HG03571 (cell line): ENCODE measurements at regions not wholly inside any gene's neighbourhood (a gene's known extent, or its start where the extent isn't known, plus 50 kb on each side); places are given as distances from the start of the nearest gene placed in this dataset.
"Not testable (repeated sequence)": the region's sequence is repeated elsewhere in the genome, so short reads cannot be mapped to it uniquely, and the experiment has no call there.

Source experiments
- ATAC-seq: cut with Tn5 transposase; IDR thresholded peaks from one replicate; pipeline ENCODE4 v1.9.1; 2021; ENCODE audit not compliant: unreplicated experiment

DNA sequence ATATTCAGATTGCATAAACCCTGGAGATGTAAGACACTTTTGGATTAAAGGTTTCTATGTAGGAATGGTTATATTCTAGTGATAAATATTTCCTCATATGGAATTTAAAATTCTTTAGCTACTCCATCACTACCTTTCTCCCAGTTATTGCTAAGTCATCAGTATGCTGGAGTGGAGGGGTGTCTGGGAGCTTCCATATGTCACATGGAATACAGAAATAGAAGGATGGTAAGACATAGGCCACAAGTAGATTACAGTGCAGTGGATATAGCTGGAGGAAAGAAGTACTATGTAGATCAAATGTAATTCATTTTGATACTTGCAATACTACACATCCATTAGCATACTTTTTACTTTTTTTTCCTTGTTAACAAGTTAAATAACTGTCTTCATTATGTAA, 428.4 kb downstream of the ARL4A start:
- no peak for ATAC-seq

- ATAC-seq, result no peak
These were observed 429.7 kb downstream of the ARL4A start for GRCh38 chr7:13117103-13117502.

- no peak for ATAC-seq
These were observed 430.2 kb downstream of the ARL4A start for GRCh38 chr7:13117592-13117991.

DNA sequence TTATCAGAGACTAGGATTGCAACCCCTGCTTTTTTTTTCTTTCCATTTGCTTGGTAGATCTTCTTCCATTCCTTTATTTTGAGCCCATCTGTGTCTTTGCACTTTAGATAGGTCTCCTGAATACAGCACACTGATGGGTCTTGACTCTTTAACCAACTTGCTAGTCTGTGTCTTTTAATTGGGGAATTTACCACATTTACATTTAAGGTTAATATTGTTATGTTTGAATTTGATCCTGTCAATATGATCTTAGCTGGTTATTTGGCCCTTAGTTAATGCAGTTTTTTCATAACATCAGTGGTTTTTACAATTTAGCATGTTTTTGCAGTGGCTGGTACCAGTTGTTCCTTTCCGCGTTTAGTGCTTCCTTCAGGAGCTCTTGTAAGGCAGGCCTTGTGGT, 437.2 kb downstream of the ARL4A start:
- not testable (repeated sequence) for ATAC-seq

DNA sequence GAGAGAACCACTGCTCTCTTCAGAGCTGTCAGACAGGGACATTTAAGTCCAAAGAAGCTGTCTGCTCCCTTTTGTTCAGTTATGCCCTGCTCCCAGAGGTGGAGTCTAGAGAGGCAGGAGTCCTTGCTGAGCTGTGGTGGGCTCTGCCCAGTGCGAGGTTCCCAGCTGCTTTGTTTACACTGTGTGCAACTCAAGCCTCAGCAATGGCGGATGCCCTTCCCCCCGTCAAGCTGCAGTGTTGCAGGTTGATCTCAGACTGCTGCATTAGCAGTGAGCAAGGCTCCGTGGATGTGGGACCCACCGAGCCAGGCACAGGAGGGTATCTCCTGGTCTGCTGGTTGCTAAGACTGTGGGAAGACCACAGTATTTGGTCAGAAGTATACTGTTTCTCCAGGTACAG, 438.9 kb downstream of the ARL4A start:
- no peak for ATAC-seq

DNA sequence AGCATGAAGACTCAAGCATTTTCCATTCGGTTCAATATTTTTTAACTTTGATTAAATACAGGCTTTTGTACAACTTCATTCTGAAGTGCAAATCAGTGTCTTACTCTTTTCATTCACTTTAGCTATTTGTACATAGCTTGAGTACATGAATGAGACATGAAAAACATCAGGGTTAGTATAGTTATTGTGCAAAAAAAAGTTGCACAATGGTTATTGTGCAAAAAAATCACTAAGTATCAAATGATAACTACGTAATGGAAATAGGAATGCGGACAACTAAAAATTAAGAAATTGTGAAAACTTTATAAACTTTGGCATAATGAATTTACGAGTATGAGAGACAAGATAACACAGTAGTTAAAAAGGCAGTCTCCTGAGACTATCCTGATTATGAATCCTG, 442.9 kb downstream of the ARL4A start:
- no peak for ATAC-seq

- not testable (repeated sequence) for ATAC-seq
These were observed 443.5 kb downstream of the ARL4A start for GRCh38 chr7:13130906-13131305.

DNA sequence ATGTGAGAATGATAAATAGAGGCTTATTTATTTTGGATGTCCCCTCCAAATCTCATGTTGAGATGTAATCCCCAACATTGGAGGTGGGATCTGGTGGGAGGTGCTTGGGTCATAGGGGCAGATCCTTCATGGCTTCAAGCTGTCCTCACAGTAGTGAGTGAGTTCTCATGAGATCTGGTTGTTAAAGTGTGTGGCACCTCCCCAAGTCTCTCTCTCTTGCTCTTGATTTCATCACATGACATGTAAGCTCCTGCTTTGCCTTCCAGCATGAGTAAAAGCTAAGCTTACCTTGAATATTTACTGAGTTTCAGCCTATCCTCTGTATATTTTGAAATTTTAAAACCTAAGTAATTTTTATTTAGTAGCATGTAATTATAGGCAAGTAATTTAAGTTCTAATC, 444.9 kb downstream of the ARL4A start:
- ATAC-seq, result no peak

- not testable (repeated sequence) for ATAC-seq
These were observed 448.9 kb downstream of the ARL4A start for GRCh38 chr7:13136345-13136744.

- no peak for ATAC-seq
These were observed 452.0 kb downstream of the ARL4A start for GRCh38 chr7:13139436-13139835.

DNA sequence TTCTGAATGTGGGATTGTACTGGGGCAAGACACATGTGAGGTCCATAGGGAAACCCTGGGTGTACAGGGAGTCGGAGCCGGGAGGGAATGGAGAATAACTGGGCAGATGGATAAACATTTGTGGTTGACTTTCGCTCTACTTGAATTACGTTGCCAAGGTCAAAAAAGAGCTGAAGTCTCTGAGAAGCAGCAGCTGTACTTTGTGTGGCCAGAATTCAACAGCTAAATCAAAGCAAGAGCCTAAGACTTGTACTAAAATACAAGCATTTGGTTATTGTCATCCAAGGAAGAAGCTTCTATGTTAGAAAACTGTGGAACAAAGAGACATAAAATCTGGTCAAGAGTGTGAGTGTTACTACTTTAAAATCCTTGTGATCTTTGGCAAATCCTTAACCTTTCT, 457.2 kb downstream of the ARL4A start:
- no peak for ATAC-seq

GRCh38 chr7:13148548-13148947, 461.1 kb downstream of the ARL4A start:
- no peak for ATAC-seq

DNA sequence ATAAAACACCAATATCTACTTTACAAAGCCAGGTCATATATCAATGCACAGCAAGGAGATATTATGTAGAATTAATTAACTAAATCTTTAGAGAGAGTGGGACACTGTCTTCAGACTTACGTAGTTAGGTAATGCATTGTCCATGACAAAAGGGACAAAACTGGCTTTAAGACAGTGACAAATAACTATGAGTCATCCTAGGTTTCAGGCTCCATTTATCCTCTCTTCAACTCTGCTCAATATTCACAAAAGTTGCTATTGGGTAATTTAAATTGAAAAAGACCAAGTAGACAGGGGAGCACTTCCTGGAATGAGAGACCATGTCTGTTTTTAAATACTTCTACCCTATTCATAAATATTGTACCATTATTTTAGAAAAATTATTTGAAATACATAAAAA, 464.5 kb downstream of the ARL4A start:
- no peak for ATAC-seq

DNA sequence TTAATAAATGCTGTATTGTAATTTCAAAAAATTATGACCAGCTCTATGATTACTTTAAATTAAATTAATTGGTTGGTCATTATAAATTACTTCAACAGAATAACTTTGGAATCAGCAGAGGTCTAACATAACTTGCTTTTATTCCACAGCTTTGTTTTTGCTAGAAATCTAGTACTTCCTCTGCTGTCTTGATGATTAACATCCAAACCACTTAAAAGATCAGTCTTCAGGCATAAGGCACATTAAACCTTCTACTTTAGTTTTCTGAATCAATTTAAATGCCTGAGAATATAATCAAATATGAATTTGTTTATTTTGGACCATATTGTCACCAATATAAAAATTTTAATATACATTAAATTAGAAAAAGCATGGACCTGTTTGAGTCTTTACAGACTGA, 465.3 kb downstream of the ARL4A start:
- no peak for ATAC-seq

GRCh38 chr7:13153266-13153665, 465.8 kb downstream of the ARL4A start:
- ATAC-seq, result no peak

DNA sequence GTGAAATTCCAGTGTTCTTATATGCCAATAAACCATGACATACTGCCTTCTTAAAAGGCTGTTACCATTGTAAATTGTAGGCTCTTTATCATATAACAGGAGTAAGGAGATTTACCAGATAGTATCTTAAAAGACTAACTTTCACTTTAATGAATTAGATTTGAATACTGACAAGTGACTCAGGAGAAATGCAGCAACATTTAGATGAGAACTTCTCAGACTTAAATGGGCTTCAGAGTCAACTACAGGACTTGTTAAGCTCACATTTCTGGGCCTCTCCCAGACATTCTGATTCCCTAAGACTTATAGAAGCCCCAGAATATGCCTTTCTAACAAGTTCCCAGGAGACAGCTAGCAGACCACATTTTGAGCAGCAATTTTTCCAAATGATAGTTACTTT, 466.3 kb downstream of the ARL4A start:
- ATAC-seq, result no peak

GRCh38 chr7:13155188-13155587, 467.8 kb downstream of the ARL4A start:
- no peak for ATAC-seq

DNA sequence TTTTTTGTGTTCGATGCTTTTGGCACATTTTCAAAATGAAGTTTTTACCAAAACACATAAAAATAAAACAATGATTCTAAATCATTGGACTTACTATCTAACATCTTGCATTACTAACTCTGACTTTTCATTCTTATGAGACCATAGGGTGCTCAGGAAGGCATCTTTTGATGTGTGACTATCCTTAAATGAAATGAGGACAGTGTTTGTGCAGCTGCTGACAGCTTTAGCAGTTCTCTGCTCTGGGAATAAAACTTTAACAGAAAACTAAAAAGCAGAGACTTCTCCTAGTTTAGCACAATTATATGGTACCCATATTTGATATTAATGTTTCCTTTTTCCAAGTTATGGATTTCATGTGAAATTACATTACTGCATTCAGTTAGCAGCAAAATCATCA, 471.6 kb downstream of the ARL4A start:
- ATAC-seq, result no peak

DNA sequence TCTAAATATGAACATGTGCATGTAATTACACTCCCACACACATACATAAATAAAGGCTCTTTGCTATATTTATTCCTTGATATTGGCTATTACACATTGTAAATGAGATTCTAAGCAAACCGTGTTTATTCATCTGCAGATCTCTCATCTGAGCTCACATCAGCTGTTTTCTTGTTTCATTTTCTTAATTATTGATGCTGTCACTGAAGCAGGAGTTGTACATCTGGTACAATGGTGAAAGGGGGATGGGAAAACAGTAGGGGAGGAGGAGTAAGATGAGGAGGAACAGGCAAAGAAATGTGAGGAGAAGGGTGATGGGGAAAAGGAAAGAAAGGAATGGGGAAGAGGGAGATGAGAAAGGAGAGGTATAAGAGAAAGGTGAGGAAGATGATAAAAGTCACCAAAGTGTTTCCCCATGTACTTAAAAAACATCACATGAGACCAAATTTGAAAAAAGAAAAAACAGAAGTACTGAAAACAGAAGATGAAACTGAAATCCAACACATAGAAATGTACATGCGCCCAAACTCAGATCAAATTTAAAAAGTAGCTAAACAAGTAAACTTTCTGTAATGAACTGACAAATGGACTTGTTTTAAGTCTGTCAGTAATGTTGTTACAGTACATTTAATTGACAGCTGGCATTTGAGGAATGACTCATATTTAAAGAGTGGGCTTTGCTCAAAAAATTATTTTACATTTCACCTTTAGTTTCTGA, 472.2 kb downstream of the ARL4A start:
- ATAC-seq, result no peak

DNA sequence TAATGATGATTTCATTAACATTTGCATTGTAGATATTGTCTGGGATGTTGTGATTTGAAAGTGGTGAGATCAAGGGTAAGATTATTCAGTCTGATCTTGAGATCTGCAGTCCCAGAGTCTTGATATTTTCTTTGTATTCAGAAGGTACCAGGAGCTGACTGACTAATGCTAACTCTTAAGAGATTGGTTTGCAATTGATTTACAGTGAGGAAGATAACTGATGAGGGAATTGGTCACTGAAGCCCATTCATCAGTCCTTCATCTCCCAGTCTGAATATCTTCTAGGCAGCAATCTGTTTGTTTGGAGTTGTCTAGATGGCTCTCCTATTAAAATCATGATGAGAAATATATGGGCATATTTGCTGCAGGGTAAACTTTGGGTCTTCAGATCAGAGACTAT, 473.7 kb downstream of the ARL4A start:
- ATAC-seq, result no peak

DNA sequence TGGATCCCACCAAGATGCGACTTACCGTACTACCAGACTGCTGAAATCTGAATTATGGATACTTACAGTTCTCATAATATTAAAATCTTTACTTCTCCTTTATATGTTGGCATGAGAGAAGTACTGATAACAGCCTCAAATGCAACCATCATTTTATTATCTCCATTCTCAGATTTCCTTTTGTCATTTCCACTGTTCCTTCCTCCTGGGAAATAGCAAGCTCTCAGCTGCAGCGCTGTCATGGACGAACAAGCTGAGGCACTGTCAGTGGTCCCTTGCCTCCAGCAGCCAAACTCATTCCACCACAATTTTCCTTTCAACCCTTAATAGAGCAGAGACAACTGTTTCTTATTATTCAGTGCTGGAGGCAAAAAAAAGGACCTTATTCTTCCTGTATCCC, 478.4 kb downstream of the ARL4A start:
- ATAC-seq, result no peak

- no peak for ATAC-seq
These were observed 479.4 kb downstream of the ARL4A start for GRCh38 chr7:13166801-13167200.

GRCh38 chr7:13169356-13169755, 481.9 kb downstream of the ARL4A start:
- no peak for ATAC-seq
